ENCODE measurements at regions not wholly inside any gene's neighbourhood (a gene's known extent, or its start where the extent isn't known, plus 50 kb on each side); places are given as distances from the start of the nearest gene placed in this dataset.

DNA sequence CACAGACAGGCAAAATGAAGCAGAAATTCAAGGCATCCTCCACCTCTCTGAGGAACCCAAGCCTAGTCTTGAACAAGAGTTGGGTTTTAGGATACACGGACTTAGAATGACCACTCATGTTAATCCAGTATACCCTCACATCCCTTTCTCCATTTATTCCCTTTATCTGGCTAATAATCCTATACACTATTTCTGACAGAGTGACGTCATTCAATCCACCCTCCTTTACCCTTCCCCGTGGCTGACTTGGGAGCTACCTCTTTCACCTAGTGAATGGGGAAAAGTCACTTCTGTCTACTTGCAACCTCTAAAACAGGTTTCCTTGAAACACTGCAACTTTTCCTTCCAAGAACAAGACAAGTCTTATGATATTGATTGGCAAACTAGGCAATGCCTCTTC lies 52.8 kb upstream of the PARVA start:
- TF ChIP-seq JUNB (IDR thresholded peaks at IDR 0.05; ENCODE audit: unreplicated experiment) (no peak), ZNF331 (CRISPR knock-in tag; IDR thresholded peaks at IDR 0.05; ENCODE audit: low read depth) (no peak), POLR2AphosphoS5 (IDR thresholded peaks at IDR 0.05; ENCODE audit: low read depth) (no peak), CREB1 (CRISPR knock-in tag; IDR thresholded peaks at IDR 0.05; ENCODE audit: low read depth) (no peak), EZH2phosphoT487 (IDR thresholded peaks at IDR 0.05; ENCODE audit: unreplicated experiment) (no peak), EZH2 (IDR thresholded peaks at IDR 0.05; ENCODE audit: low read depth, unreplicated experiment) (no peak), NANOG (IDR thresholded peaks at IDR 0.05; ENCODE audit: borderline replicate concordance) (no peak), STAT1 (IDR thresholded peaks at IDR 0.05; ENCODE audit: unreplicated experiment) (no peak)
- TF ChIP-seq, protein P1, sequence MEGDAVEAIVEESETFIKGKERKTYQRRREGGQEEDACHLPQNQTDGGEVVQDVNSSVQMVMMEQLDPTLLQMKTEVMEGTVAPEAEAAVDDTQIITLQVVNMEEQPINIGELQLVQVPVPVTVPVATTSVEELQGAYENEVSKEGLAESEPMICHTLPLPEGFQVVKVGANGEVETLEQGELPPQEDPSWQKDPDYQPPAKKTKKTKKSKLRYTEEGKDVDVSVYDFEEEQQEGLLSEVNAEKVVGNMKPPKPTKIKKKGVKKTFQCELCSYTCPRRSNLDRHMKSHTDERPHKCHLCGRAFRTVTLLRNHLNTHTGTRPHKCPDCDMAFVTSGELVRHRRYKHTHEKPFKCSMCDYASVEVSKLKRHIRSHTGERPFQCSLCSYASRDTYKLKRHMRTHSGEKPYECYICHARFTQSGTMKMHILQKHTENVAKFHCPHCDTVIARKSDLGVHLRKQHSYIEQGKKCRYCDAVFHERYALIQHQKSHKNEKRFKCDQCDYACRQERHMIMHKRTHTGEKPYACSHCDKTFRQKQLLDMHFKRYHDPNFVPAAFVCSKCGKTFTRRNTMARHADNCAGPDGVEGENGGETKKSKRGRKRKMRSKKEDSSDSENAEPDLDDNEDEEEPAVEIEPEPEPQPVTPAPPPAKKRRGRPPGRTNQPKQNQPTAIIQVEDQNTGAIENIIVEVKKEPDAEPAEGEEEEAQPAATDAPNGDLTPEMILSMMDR (conservative IDR thresholded peaks at IDR 0.05; ENCODE audit: low read depth in 2 of 2) = no peak
- TF ChIP-seq, protein P2, sequence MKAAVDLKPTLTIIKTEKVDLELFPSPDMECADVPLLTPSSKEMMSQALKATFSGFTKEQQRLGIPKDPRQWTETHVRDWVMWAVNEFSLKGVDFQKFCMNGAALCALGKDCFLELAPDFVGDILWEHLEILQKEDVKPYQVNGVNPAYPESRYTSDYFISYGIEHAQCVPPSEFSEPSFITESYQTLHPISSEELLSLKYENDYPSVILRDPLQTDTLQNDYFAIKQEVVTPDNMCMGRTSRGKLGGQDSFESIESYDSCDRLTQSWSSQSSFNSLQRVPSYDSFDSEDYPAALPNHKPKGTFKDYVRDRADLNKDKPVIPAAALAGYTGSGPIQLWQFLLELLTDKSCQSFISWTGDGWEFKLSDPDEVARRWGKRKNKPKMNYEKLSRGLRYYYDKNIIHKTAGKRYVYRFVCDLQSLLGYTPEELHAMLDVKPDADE (IDR thresholded peaks at IDR 0.05) = no peak
- TF ChIP-seq, protein P3, sequence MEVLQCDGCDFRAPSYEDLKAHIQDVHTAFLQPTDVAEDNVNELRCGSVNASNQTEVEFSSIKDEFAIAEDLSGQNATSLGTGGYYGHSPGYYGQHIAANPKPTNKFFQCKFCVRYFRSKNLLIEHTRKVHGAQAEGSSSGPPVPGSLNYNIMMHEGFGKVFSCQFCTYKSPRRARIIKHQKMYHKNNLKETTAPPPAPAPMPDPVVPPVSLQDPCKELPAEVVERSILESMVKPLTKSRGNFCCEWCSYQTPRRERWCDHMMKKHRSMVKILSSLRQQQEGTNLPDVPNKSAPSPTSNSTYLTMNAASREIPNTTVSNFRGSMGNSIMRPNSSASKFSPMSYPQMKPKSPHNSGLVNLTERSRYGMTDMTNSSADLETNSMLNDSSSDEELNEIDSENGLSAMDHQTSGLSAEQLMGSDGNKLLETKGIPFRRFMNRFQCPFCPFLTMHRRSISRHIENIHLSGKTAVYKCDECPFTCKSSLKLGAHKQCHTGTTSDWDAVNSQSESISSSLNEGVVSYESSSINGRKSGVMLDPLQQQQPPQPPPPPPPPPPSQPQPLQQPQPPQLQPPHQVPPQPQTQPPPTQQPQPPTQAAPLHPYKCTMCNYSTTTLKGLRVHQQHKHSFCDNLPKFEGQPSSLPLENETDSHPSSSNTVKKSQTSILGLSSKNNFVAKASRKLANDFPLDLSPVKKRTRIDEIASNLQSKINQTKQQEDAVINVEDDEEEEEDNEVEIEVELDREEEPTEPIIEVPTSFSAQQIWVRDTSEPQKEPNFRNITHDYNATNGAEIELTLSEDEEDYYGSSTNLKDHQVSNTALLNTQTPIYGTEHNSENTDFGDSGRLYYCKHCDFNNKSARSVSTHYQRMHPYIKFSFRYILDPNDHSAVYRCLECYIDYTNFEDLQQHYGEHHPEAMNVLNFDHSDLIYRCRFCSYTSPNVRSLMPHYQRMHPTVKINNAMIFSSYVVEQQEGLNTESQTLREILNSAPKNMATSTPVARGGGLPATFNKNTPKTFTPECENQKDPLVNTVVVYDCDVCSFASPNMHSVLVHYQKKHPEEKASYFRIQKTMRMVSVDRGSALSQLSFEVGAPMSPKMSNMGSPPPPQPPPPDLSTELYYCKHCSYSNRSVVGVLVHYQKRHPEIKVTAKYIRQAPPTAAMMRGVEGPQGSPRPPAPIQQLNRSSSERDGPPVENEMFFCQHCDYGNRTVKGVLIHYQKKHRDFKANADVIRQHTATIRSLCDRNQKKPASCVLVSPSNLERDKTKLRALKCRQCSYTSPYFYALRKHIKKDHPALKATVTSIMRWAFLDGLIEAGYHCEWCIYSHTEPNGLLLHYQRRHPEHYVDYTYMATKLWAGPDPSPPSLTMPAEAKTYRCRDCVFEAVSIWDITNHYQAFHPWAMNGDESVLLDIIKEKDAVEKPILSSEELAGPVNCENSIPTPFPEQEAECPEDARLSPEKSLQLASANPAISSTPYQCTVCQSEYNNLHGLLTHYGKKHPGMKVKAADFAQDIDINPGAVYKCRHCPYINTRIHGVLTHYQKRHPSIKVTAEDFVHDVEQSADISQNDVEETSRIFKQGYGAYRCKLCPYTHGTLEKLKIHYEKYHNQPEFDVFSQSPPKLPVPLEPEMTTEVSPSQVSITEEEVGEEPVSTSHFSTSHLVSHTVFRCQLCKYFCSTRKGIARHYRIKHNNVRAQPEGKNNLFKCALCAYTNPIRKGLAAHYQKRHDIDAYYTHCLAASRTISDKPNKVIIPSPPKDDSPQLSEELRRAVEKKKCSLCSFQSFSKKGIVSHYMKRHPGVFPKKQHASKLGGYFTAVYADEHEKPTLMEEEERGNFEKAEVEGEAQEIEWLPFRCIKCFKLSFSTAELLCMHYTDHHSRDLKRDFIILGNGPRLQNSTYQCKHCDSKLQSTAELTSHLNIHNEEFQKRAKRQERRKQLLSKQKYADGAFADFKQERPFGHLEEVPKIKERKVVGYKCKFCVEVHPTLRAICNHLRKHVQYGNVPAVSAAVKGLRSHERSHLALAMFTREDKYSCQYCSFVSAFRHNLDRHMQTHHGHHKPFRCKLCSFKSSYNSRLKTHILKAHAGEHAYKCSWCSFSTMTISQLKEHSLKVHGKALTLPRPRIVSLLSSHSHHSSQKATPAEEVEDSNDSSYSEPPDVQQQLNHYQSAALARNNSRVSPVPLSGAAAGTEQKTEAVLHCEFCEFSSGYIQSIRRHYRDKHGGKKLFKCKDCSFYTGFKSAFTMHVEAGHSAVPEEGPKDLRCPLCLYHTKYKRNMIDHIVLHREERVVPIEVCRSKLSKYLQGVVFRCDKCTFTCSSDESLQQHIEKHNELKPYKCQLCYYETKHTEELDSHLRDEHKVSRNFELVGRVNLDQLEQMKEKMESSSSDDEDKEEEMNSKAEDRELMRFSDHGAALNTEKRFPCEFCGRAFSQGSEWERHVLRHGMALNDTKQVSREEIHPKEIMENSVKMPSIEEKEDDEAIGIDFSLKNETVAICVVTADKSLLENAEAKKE (CRISPR knock-in tag; IDR thresholded peaks at IDR 0.05) = no peak
- TF ChIP-seq, protein P4, sequence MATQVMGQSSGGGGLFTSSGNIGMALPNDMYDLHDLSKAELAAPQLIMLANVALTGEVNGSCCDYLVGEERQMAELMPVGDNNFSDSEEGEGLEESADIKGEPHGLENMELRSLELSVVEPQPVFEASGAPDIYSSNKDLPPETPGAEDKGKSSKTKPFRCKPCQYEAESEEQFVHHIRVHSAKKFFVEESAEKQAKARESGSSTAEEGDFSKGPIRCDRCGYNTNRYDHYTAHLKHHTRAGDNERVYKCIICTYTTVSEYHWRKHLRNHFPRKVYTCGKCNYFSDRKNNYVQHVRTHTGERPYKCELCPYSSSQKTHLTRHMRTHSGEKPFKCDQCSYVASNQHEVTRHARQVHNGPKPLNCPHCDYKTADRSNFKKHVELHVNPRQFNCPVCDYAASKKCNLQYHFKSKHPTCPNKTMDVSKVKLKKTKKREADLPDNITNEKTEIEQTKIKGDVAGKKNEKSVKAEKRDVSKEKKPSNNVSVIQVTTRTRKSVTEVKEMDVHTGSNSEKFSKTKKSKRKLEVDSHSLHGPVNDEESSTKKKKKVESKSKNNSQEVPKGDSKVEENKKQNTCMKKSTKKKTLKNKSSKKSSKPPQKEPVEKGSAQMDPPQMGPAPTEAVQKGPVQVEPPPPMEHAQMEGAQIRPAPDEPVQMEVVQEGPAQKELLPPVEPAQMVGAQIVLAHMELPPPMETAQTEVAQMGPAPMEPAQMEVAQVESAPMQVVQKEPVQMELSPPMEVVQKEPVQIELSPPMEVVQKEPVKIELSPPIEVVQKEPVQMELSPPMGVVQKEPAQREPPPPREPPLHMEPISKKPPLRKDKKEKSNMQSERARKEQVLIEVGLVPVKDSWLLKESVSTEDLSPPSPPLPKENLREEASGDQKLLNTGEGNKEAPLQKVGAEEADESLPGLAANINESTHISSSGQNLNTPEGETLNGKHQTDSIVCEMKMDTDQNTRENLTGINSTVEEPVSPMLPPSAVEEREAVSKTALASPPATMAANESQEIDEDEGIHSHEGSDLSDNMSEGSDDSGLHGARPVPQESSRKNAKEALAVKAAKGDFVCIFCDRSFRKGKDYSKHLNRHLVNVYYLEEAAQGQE (IDR thresholded peaks at IDR 0.05; ENCODE audit: unreplicated experiment) = no peak

Measured in GM23338 (cell line).